Smooth muscle cell (in vitro differentiated cells): ENCODE measurements at regions not wholly inside any gene's neighbourhood (a gene's known extent, or its start where the extent isn't known, plus 50 kb on each side); places are given as distances from the start of the nearest gene placed in this dataset.

Experiments
- DNase-seq: peaks from one replicate; lab custom pipeline; 2025; ENCODE audit not compliant: unreplicated experiment; lab: John Stamatoyannopoulos, UW
- H2AFZ ChIP-seq: fragments of 200-600 bp; sonication (generic); 2 replicates; pipeline ENCODE4 v1.6.0; 2016; ENCODE audit warnings: antibody characterized with exemption, low read depth, mild to moderate bottlenecking
- H3F3A ChIP-seq: fragments of 200-600 bp; sonication (generic); 2 replicates; pipeline ENCODE4 v1.6.0; 2017; ENCODE audit warnings: antibody characterized with exemption, low read depth
- H3K27ac ChIP-seq: fragments of 200-600 bp; sonication (generic); 2 replicates; pipeline ENCODE4 v1.5.1; 2016; ENCODE audit warnings: low read depth, mild to moderate bottlenecking
- H3K27me3 ChIP-seq: fragments of 200-600 bp; sonication (generic); 2 replicates; pipeline ENCODE4 v1.6.1; 2016; ENCODE audit warnings: low read depth, mild to moderate bottlenecking
- H3K36me3 ChIP-seq: fragments of 200-600 bp; sonication (generic); 2 replicates; pipeline ENCODE4 v1.5.1; 2016; ENCODE audit warnings: low read depth
- H3K4me1 ChIP-seq: fragments of 200-600 bp; sonication (generic); 2 replicates; pipeline ENCODE4 v1.5.1; 2016; ENCODE audit warnings: low read depth
- H3K4me2 ChIP-seq: fragments of 200-600 bp; sonication (generic); 2 replicates; pipeline ENCODE4 v1.6.0; 2016; ENCODE audit warnings: mild to moderate bottlenecking
- H3K4me3 ChIP-seq: fragments of 200-600 bp; sonication (generic); 2 replicates; pipeline ENCODE4 v1.5.1; 2016; ENCODE audit warnings: mild to moderate bottlenecking
- H3K79me2 ChIP-seq: fragments of 200-600 bp; sonication (generic); 2 replicates; pipeline ENCODE4 v1.6.0; 2016; ENCODE audit warnings: low read depth, mild to moderate bottlenecking
- H3K9ac ChIP-seq: fragments of 200-600 bp; sonication (generic); 2 replicates; pipeline ENCODE4 v1.6.0; 2016; ENCODE audit warnings: low read depth
- H3K9me3 ChIP-seq: fragments of 200-600 bp; sonication (generic); replicated peaks from 2 replicates; pipeline ENCODE4 v1.5.1; 2016; ENCODE audit warnings: low read depth
- H4K20me1 ChIP-seq: fragments of 200-600 bp; sonication (generic); 2 replicates; pipeline ENCODE4 v1.6.0; 2016; ENCODE audit warnings: low read depth
- WGBS: methylation state at CpG from one replicate; pipeline ENCODE4 v1.1.7; 2016; ENCODE audit warnings: low lambda C conversion rate; 5-methylcytosine and 5-hydroxymethylcytosine counted together
- TF ChIP-seq, protein P1 (sequence below): fragments of 200-600 bp; sonication (generic); IDR thresholded peaks from 2 replicates; pipeline ENCODE4 v1.5.1; 2017; ENCODE audit warnings: borderline replicate concordance, mild to moderate bottlenecking, antibody characterized with exemption; ENCODE audit not compliant: insufficient read depth, poor library complexity, severe bottlenecking

DNA sequence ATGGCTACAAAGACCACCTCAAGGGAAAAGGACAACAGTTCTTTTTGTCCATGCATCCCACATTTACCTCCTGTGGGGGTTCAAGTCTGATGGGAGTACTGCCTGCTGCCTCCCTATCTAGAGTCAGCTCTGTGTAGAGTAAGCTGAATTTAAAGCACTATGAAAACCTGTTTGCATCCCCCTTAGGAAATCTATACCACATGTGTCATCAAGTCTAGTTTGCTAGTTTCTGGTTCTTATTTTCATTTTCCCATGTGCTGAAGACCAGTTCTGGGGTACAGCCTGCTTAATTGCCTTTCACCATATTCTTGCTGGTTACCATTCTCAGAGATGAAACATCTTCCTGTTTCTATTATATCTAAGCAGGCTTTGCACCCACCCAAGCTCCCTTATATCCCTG lies 470.3 kb downstream of the MBD2 start:
- Histone ChIP-seq H3K9me3 (no peaks in the 10 kb centered on the region), H4K20me1 (no peaks in the 10 kb centered on the region), H3K9ac (no peak overlapping the region), H3K4me2 (no peak overlapping the region), H3F3A (no peaks in the 10 kb centered on the region), H3K4me1 (peaks cover 23% of the 10 kb centered on the region), H3K27ac (no peak overlapping the region), H3K36me3 (no peaks in the 10 kb centered on the region), H2AFZ (no peak overlapping the region), H3K79me2 (no peaks in the 10 kb centered on the region), H3K27me3 (no peaks in the 10 kb centered on the region), H3K4me3 (no peak overlapping the region)
- DNase-seq: no peak
- TF ChIP-seq, protein P1, sequence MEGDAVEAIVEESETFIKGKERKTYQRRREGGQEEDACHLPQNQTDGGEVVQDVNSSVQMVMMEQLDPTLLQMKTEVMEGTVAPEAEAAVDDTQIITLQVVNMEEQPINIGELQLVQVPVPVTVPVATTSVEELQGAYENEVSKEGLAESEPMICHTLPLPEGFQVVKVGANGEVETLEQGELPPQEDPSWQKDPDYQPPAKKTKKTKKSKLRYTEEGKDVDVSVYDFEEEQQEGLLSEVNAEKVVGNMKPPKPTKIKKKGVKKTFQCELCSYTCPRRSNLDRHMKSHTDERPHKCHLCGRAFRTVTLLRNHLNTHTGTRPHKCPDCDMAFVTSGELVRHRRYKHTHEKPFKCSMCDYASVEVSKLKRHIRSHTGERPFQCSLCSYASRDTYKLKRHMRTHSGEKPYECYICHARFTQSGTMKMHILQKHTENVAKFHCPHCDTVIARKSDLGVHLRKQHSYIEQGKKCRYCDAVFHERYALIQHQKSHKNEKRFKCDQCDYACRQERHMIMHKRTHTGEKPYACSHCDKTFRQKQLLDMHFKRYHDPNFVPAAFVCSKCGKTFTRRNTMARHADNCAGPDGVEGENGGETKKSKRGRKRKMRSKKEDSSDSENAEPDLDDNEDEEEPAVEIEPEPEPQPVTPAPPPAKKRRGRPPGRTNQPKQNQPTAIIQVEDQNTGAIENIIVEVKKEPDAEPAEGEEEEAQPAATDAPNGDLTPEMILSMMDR: no peak

DNA sequence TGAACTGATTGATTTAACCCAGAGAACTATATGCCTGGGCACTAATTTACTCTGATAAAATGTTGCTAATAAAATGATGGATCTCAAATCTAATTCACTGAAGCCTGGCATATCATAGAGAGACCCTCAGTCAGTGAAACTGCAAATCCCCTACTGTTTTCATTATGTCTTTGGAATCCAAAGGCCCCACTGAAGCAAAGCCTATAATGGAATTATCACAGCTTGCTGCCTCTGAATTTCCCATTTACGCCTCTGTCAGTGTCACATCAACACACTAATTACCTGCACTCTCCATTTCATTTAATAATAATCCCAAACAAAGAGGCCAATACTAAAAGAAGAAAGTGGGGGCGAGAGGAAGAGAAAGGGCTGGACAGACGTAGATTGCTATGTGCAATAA lies 470.9 kb downstream of the MBD2 start:
- no peak overlapping the region for H3K4me2 ChIP-seq
- no peaks in the 10 kb centered on the region for H3K36me3 ChIP-seq
- no peak overlapping the region for H3K9ac ChIP-seq
- 91% methylated on average over 3 of the region's 3 CpGs for WGBS
- TF ChIP-seq, protein P1: no peak
- peaks cover 23% of the 10 kb centered on the region for H3K4me1 ChIP-seq
- no peaks in the 10 kb centered on the region for H4K20me1 ChIP-seq
- DNase-seq: no peak
- no peaks in the 10 kb centered on the region for H3K9me3 ChIP-seq
- no peaks in the 10 kb centered on the region for H3K79me2 ChIP-seq
- H3F3A ChIP-seq: no peaks in the 10 kb centered on the region
- H3K27me3 ChIP-seq: no peaks in the 10 kb centered on the region
- no peak overlapping the region for H3K27ac ChIP-seq
- no peak overlapping the region for H2AFZ ChIP-seq
- H3K4me3 ChIP-seq: no peak overlapping the region

- Histone ChIP-seq H2AFZ (no peak overlapping the region), H3K9me3 (no peaks in the 10 kb centered on the region), H3K4me1 (peaks cover 23% of the 10 kb centered on the region), H3K9ac (no peak overlapping the region), H4K20me1 (no peaks in the 10 kb centered on the region), H3F3A (no peaks in the 10 kb centered on the region), H3K79me2 (no peaks in the 10 kb centered on the region), H3K4me3 (no peak overlapping the region), H3K27ac (no peak overlapping the region), H3K36me3 (no peaks in the 10 kb centered on the region), H3K4me2 (no peak overlapping the region), H3K27me3 (no peaks in the 10 kb centered on the region)
- DNase-seq: no peak
- TF ChIP-seq, protein P1: no peak
- 85% methylated on average over 5 of the region's 5 CpGs for WGBS
Measured at GRCh38 chr18:53752781-53753367, 471.6 kb downstream of the MBD2 start.

GRCh38 chr18:53749766-53750165 lies 474.7 kb downstream of the MBD2 start:
- Histone ChIP-seq H3K36me3 (no peaks in the 10 kb centered on the region), H3K27ac (no peak overlapping the region)
- 82% methylated on average over 5 of the region's 5 CpGs for WGBS

More at GRCh38 chr18:53749766-53750165, 474.7 kb downstream of the MBD2 start:
- no peaks in the 10 kb centered on the region for H3K27me3 ChIP-seq
- H3F3A ChIP-seq: no peaks in the 10 kb centered on the region
- H3K9ac ChIP-seq: no peak overlapping the region
- no peak overlapping the region for H2AFZ ChIP-seq
- H3K4me2 ChIP-seq: no peak overlapping the region
- H3K4me3 ChIP-seq: no peak overlapping the region
- peaks cover 20% of the 10 kb centered on the region for H3K4me1 ChIP-seq
- no peaks in the 10 kb centered on the region for H3K79me2 ChIP-seq
- DNase-seq: no peak
- H4K20me1 ChIP-seq: no peaks in the 10 kb centered on the region
- TF ChIP-seq, protein P1: no peak
- no peaks in the 10 kb centered on the region for H3K9me3 ChIP-seq
